Nephron progenitor cell (in vitro differentiated cells): ENCODE measurements at regions not wholly inside any gene's neighbourhood (a gene's known extent, or its start where the extent isn't known, plus 50 kb on each side); places are given as distances from the start of the nearest gene placed in this dataset.

Experiments used
- DNase-seq: peaks from one replicate; pipeline ENCODE4 v3.0.0; 2021
- H3K27ac Mint-ChIP-seq: 2 replicates; pipeline ENCODE4 v1.8.0; 2021; ENCODE audit warnings: mild to moderate bottlenecking, moderate library complexity, mixed read lengths
- H3K27me3 Mint-ChIP-seq: 2 replicates; pipeline ENCODE4 v1.8.0; 2021; ENCODE audit warnings: mild to moderate bottlenecking, low read depth, mixed read lengths; ENCODE audit not compliant: poor library complexity
- H3K36me3 Mint-ChIP-seq: 2 replicates; pipeline ENCODE4 v1.8.0; 2021; ENCODE audit warnings: low read depth, mixed read lengths
- H3K4me1 Mint-ChIP-seq: 2 replicates; pipeline ENCODE4 v1.8.0; 2021; ENCODE audit warnings: mixed read lengths
- H3K4me3 Mint-ChIP-seq: 2 replicates; pipeline ENCODE4 v1.8.0; 2021; ENCODE audit warnings: mild to moderate bottlenecking, moderate library complexity, mixed read lengths
- H3K9me3 Mint-ChIP-seq: 2 replicates; pipeline ENCODE4 v1.8.0; 2021; ENCODE audit warnings: mild to moderate bottlenecking, moderate library complexity, mixed read lengths
- CTCF ChIP-seq: fragments of 200-600 bp; sonication (generic); IDR thresholded peaks from 2 replicates; pipeline ENCODE4 v1.5.0; 2021; ENCODE audit warnings: antibody characterized with exemption

GRCh38 chr16:56012482-56012811 is 137.3 kb upstream of the CES5A start:
- Mint-ChIP-seq H3K27me3 (peaks cover 29% of the 10 kb centered on the region), H3K27ac (no peak overlapping the region), H3K36me3 (no peaks in the 10 kb centered on the region)

GRCh38 chr16:56011808-56012481 is 136.8 kb upstream of the CES5A start:
- Mint-ChIP-seq H3K36me3 (no peaks in the 10 kb centered on the region), H3K9me3 (no peaks in the 10 kb centered on the region), H3K4me3 (no peak overlapping the region), H3K27me3 (peaks cover 28% of the 10 kb centered on the region), H3K4me1 (no peaks in the 10 kb centered on the region), H3K27ac (no peak overlapping the region)
- TF ChIP-seq CTCF: no peak
- no peak for DNase-seq

More at GRCh38 chr16:56012482-56012811, 137.3 kb upstream of the CES5A start:
- Mint-ChIP-seq H3K4me1 (no peaks in the 10 kb centered on the region), H3K4me3 (no peak overlapping the region), H3K9me3 (no peaks in the 10 kb centered on the region)
- DNase-seq: no peak
- TF ChIP-seq CTCF: no peak

GRCh38 chr16:56005958-56006357 is 130.8 kb upstream of the CES5A start:
- Mint-ChIP-seq H3K4me1 (no peaks in the 10 kb centered on the region), H3K27me3 (peaks cover 13% of the 10 kb centered on the region), H3K36me3 (no peaks in the 10 kb centered on the region), H3K4me3 (no peak overlapping the region), H3K9me3 (no peaks in the 10 kb centered on the region), H3K27ac (no peak overlapping the region)
- no peak for TF ChIP-seq CTCF
- no peak for DNase-seq

GRCh38 chr16:55999683-56000082 is 124.5 kb upstream of the CES5A start:
- no peak overlapping the region for H3K27ac Mint-ChIP-seq
- no peak for TF ChIP-seq CTCF
- peaks cover 7% of the 10 kb centered on the region for H3K27me3 Mint-ChIP-seq
- H3K36me3 Mint-ChIP-seq: no peaks in the 10 kb centered on the region
- no peak for DNase-seq
- H3K4me1 Mint-ChIP-seq: no peaks in the 10 kb centered on the region
- H3K9me3 Mint-ChIP-seq: peaks cover 15% of the 10 kb centered on the region
- no peak overlapping the region for H3K4me3 Mint-ChIP-seq

- Mint-ChIP-seq H3K4me1 (no peaks in the 10 kb centered on the region), H3K27ac (no peak overlapping the region), H3K9me3 (peaks cover 16% of the 10 kb centered on the region), H3K36me3 (no peaks in the 10 kb centered on the region), H3K4me3 (no peak overlapping the region), H3K27me3 (peaks cover 4% of the 10 kb centered on the region)
- no peak for TF ChIP-seq CTCF
- no peak for DNase-seq
Measured at GRCh38 chr16:55993088-55993487, 117.9 kb upstream of the CES5A start.

- Mint-ChIP-seq H3K36me3 (no peaks in the 10 kb centered on the region), H3K27ac (no peak overlapping the region)
- TF ChIP-seq CTCF: no peak
Measured at GRCh38 chr16:55992551-55992950, 117.4 kb upstream of the CES5A start.

More at GRCh38 chr16:55992551-55992950, 117.4 kb upstream of the CES5A start:
- no peak for DNase-seq
- H3K9me3 Mint-ChIP-seq: peaks cover 17% of the 10 kb centered on the region
- H3K4me3 Mint-ChIP-seq: no peak overlapping the region
- no peaks in the 10 kb centered on the region for H3K4me1 Mint-ChIP-seq
- H3K27me3 Mint-ChIP-seq: peaks cover 4% of the 10 kb centered on the region
